H9 (cell line): ENCODE measurements at regions not wholly inside any gene's neighbourhood (a gene's known extent, or its start where the extent isn't known, plus 50 kb on each side); places are given as distances from the start of the nearest gene placed in this dataset.

Experiments used
- DNase-seq: peaks from one replicate; pipeline ENCODE4 v3.0.0-alpha.2; 2017
- H2AFZ ChIP-seq: one replicate; pipeline ENCODE4 v1.6.1; 2013; ENCODE audit warnings: mild to moderate bottlenecking, low read length, control low read depth, moderate library complexity
- H2AK5ac ChIP-seq: 2 replicates; pipeline ENCODE4 v1.6.1; 2013; ENCODE audit warnings: low read length, control low read depth, mixed read lengths; ENCODE audit not compliant: insufficient read length
- H2BK120ac ChIP-seq: one replicate; pipeline ENCODE4 v1.6.1; 2013; ENCODE audit warnings: low read depth, mild to moderate bottlenecking, low read length, control low read depth, inconsistent platforms; ENCODE audit not compliant: poor library complexity, severe bottlenecking
- H2BK12ac ChIP-seq: 2 replicates; pipeline ENCODE4 v1.6.1; 2013; ENCODE audit warnings: low read length, control low read depth, mixed read lengths, low read depth; ENCODE audit not compliant: insufficient read length
- H2BK15ac ChIP-seq: 2 replicates; pipeline ENCODE4 v1.6.1; 2013; ENCODE audit warnings: low read depth, low read length, control low read depth
- H2BK20ac ChIP-seq: one replicate; pipeline ENCODE4 v1.6.1; 2013; ENCODE audit warnings: low read depth, mild to moderate bottlenecking, low read length, control low read depth, inconsistent platforms; ENCODE audit not compliant: poor library complexity, severe bottlenecking
- H2BK5ac ChIP-seq: 2 replicates; pipeline ENCODE4 v1.6.1; 2013; ENCODE audit warnings: low read length, control low read depth, mixed read lengths; ENCODE audit not compliant: insufficient read length
- H3K14ac ChIP-seq: 2 replicates; pipeline ENCODE4 v1.6.1; 2013; ENCODE audit warnings: low read length, control low read depth; ENCODE audit not compliant: insufficient read depth
- H3K18ac ChIP-seq: 2 replicates; pipeline ENCODE4 v1.6.1; 2013; ENCODE audit warnings: low read depth, mild to moderate bottlenecking, mixed read lengths, low read length, control low read depth; ENCODE audit not compliant: insufficient read length
- H3K23ac ChIP-seq: 2 replicates; pipeline ENCODE4 v1.6.1; 2013; ENCODE audit warnings: low read length, control low read depth, mixed read lengths, low read depth; ENCODE audit not compliant: insufficient read length
- H3K23me2 ChIP-seq: 2 replicates; pipeline ENCODE4 v1.6.1; 2013; ENCODE audit warnings: low read depth, mild to moderate bottlenecking, mixed read lengths, low read length, control low read depth; ENCODE audit not compliant: insufficient read length, poor library complexity, severe bottlenecking
- H3K27ac ChIP-seq: 2 replicates; pipeline ENCODE4 v1.5.1; 2013; ENCODE audit warnings: low read length, control low read depth, mixed read lengths, low read depth; ENCODE audit not compliant: insufficient read length
- H3K27me3 ChIP-seq: 2 replicates; pipeline ENCODE4 v1.6.1; 2013; ENCODE audit warnings: low read length, control low read depth, inconsistent platforms; ENCODE audit not compliant: insufficient read depth
- H3K4ac ChIP-seq: 2 replicates; pipeline ENCODE4 v1.6.1; 2013; ENCODE audit warnings: low read depth, mild to moderate bottlenecking, control low read depth, inconsistent platforms, low read length, moderate library complexity
- H3K4me1 ChIP-seq: 2 replicates; pipeline ENCODE4 v1.6.1; 2013; ENCODE audit warnings: low read length, control low read depth, inconsistent platforms; ENCODE audit not compliant: insufficient read depth
- H3K4me2 ChIP-seq: 2 replicates; pipeline ENCODE4 v1.6.1; 2013; ENCODE audit warnings: low read length, control low read depth, mixed read lengths; ENCODE audit not compliant: insufficient read length, insufficient read depth
- H3K56ac ChIP-seq: 2 replicates; pipeline ENCODE4 v1.6.1; 2013; ENCODE audit warnings: low read depth, mild to moderate bottlenecking, mixed read lengths, low read length, control low read depth; ENCODE audit not compliant: insufficient read length
- H3K79me1 ChIP-seq: 2 replicates; pipeline ENCODE4 v1.6.1; 2013; ENCODE audit warnings: low read depth, mild to moderate bottlenecking, moderate library complexity, low read length, control low read depth, inconsistent platforms; ENCODE audit not compliant: insufficient read depth, poor library complexity, severe bottlenecking
- H3K79me2 ChIP-seq: 2 replicates; pipeline ENCODE4 v1.6.1; 2013; ENCODE audit warnings: low read length, control low read depth, inconsistent platforms; ENCODE audit not compliant: insufficient read depth
- H3K9ac ChIP-seq: 2 replicates; pipeline ENCODE4 v1.6.1; 2013; ENCODE audit warnings: low read length, control low read depth, mixed read lengths; ENCODE audit not compliant: insufficient read length; ENCODE audit errors: extremely low read depth
- H3K9me3 ChIP-seq: one replicate; pipeline ENCODE4 v1.6.1; 2013; ENCODE audit warnings: low read depth, low read length, inconsistent platforms; ENCODE audit not compliant: control insufficient read depth
- H3T11ph ChIP-seq: one replicate; pipeline ENCODE4 v1.6.1; 2013; ENCODE audit warnings: mild to moderate bottlenecking, low read length, control low read depth, inconsistent platforms
- H4K20me1 ChIP-seq: one replicate; pipeline ENCODE4 v1.6.1; 2013; ENCODE audit not compliant: control insufficient read depth, insufficient read length, insufficient read depth
- H4K5ac ChIP-seq: 2 replicates; pipeline ENCODE4 v1.6.1; 2013; ENCODE audit warnings: low read depth, mild to moderate bottlenecking, mixed read lengths, low read length, control low read depth; ENCODE audit not compliant: insufficient read length
- H4K8ac ChIP-seq: replicated peaks from 2 replicates; pipeline ENCODE4 v1.6.1; 2013; ENCODE audit warnings: low read length, control low read depth, mixed read lengths, low read depth; ENCODE audit not compliant: insufficient read length
- H4K91ac ChIP-seq: 2 replicates; pipeline ENCODE4 v1.6.1; 2013; ENCODE audit warnings: low read depth, mild to moderate bottlenecking, moderate library complexity, mixed read lengths, low read length, control low read depth; ENCODE audit not compliant: insufficient read length
- H3K27ac Mint-ChIP-seq, 3 experiments: 2 replicates in 2 of 3; 3 replicates in 1 of 3; pipeline ENCODE4 v1.8.0; 2020 to 2021; ENCODE audit warnings: mixed read lengths in 3 of 3, mild to moderate bottlenecking in 1 of 3, moderate library complexity in 1 of 3
- H3K27me3 Mint-ChIP-seq: 2 replicates; pipeline ENCODE4 v1.8.0; 2021; ENCODE audit warnings: low read depth, mild to moderate bottlenecking, moderate library complexity, mixed read lengths
- H3K36me3 Mint-ChIP-seq, 3 experiments: 2 replicates in 2 of 3; 3 replicates in 1 of 3; pipeline ENCODE4 v1.8.0; 2020 to 2021; ENCODE audit warnings: low read depth in 3 of 3, mixed read lengths in 3 of 3; ENCODE audit not compliant: insufficient read depth in 1 of 3
- H3K4me1 Mint-ChIP-seq, 2 experiments: 2 replicates each; pipeline ENCODE4 v1.8.0; 2020; ENCODE audit warnings: mixed read lengths in 2 of 2
- H3K4me3 Mint-ChIP-seq, 2 experiments: 2 replicates in 1 of 2; 3 replicates in 1 of 2; pipeline ENCODE4 v1.8.0; 2020 to 2021; ENCODE audit warnings: mild to moderate bottlenecking in 2 of 2, mixed read lengths in 2 of 2, moderate library complexity in 1 of 2
- H3K9me3 Mint-ChIP-seq, 2 experiments: 2 replicates in 1 of 2; 3 replicates in 1 of 2; pipeline ENCODE4 v1.8.0; 2020; ENCODE audit warnings: mild to moderate bottlenecking in 2 of 2, mixed read lengths in 2 of 2, moderate library complexity in 1 of 2
- WGBS: extraction: QIAGEN DNeasy Blood & Tissue Kit; methylation state at CpG from one replicate; pipeline ENCODE4 v1.1.7; 2013; ENCODE audit warnings: missing lambda C conversion rate, low lambda C conversion rate, mixed read lengths; ENCODE audit not compliant: insufficient read length; ENCODE audit errors: extremely low coverage; 5-methylcytosine and 5-hydroxymethylcytosine counted together
- TF ChIP-seq, protein P1 (sequence below): fragments of 200-600 bp; sonication (generic); conservative IDR thresholded peaks from 3 replicates; pipeline ENCODE4 v1.8.0; 2021; ENCODE audit warnings: antibody characterized with exemption, mild to moderate bottlenecking

GRCh38 chr3:13145826-13146642, 72.8 kb upstream of the IQSEC1 start:
- no peak overlapping the region for H2BK5ac ChIP-seq
- H2AFZ ChIP-seq, result no peak overlapping the region
- no peaks in the 10 kb centered on the region for H3K36me3 Mint-ChIP-seq
- no peak overlapping the region for H3T11ph ChIP-seq
- no peaks in the 10 kb centered on the region for H3K9me3 ChIP-seq
- H3K9ac ChIP-seq, result no peak overlapping the region
- H2AK5ac ChIP-seq, result no peak overlapping the region
- WGBS, result no CpG with 5 or more reads among the region's 16 CpGs
- no peaks in the 10 kb centered on the region; the same call in 1 of the 2 replicates for H3K27me3 Mint-ChIP-seq
- H3K27me3 ChIP-seq, result no peaks in the 10 kb centered on the region
- H3K23ac ChIP-seq, result no peak overlapping the region
- no peaks in the 10 kb centered on the region for H4K20me1 ChIP-seq
- no peak overlapping the region for H2BK20ac ChIP-seq
- H4K91ac ChIP-seq, result no peak overlapping the region
- peaks cover 1% of the 10 kb centered on the region for H3K4me1 ChIP-seq
- H3K4me1 Mint-ChIP-seq, result no peaks in the 10 kb centered on the region
- no peak overlapping the region for H3K18ac ChIP-seq
- H3K56ac ChIP-seq, result no peak overlapping the region
- no peaks in the 10 kb centered on the region for H3K79me2 ChIP-seq
- no peak overlapping the region for H2BK12ac ChIP-seq
- no peak overlapping the region; a peak in 1 of 5 replicates for H3K4me3 Mint-ChIP-seq
- H3K4me2 ChIP-seq, result no peak overlapping the region
- no peak overlapping the region for H4K8ac ChIP-seq
- no peak overlapping the region for H2BK120ac ChIP-seq
- DNase-seq, result no peak
- no peak overlapping the region for H4K5ac ChIP-seq
- H3K27ac ChIP-seq, result no peak overlapping the region
- no peak overlapping the region; a peak in 1 of 7 replicates for H3K27ac Mint-ChIP-seq
- no peak overlapping the region for H3K4ac ChIP-seq
- no peaks in the 10 kb centered on the region; a peak in 2 of 5 replicates for H3K9me3 Mint-ChIP-seq
- H3K23me2 ChIP-seq, result peaks cover 3% of the 10 kb centered on the region
- H3K79me1 ChIP-seq, result no peaks in the 10 kb centered on the region
- H3K14ac ChIP-seq, result no peak overlapping the region
- TF ChIP-seq, protein P1, sequence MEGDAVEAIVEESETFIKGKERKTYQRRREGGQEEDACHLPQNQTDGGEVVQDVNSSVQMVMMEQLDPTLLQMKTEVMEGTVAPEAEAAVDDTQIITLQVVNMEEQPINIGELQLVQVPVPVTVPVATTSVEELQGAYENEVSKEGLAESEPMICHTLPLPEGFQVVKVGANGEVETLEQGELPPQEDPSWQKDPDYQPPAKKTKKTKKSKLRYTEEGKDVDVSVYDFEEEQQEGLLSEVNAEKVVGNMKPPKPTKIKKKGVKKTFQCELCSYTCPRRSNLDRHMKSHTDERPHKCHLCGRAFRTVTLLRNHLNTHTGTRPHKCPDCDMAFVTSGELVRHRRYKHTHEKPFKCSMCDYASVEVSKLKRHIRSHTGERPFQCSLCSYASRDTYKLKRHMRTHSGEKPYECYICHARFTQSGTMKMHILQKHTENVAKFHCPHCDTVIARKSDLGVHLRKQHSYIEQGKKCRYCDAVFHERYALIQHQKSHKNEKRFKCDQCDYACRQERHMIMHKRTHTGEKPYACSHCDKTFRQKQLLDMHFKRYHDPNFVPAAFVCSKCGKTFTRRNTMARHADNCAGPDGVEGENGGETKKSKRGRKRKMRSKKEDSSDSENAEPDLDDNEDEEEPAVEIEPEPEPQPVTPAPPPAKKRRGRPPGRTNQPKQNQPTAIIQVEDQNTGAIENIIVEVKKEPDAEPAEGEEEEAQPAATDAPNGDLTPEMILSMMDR, result no peak
- no peak overlapping the region for H2BK15ac ChIP-seq
